ENCODE measurements at regions not wholly inside any gene's neighbourhood (a gene's known extent, or its start where the extent isn't known, plus 50 kb on each side); places are given as distances from the start of the nearest gene placed in this dataset.

DNA sequence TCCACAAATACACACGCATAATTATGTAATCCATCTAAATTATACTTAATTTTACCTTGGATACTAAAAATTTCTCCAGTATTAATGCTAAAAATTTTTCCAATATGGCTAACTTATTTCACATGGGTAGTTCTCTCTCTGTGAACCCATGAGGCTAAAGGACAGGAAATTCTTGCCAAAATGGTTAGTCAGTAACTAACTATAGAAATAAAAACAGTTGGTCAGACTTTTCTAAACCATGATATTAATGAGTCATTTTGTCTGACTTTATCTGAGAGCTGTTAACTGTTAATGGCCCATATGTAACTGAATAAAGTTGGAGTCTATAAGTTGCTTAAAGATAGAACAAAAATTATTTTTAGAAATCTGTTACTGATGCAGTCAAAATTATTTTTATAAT, 549.4 kb downstream of the TLL1 start:
- peak; percentile 74 for DNase-seq (ENCODE audit: low read depth)
- no peak for FAIRE-seq
- H3K4me3 ChIP-seq (ENCODE audit: low read depth, low read length) = no peak overlapping the region
- TF ChIP-seq, protein P1, sequence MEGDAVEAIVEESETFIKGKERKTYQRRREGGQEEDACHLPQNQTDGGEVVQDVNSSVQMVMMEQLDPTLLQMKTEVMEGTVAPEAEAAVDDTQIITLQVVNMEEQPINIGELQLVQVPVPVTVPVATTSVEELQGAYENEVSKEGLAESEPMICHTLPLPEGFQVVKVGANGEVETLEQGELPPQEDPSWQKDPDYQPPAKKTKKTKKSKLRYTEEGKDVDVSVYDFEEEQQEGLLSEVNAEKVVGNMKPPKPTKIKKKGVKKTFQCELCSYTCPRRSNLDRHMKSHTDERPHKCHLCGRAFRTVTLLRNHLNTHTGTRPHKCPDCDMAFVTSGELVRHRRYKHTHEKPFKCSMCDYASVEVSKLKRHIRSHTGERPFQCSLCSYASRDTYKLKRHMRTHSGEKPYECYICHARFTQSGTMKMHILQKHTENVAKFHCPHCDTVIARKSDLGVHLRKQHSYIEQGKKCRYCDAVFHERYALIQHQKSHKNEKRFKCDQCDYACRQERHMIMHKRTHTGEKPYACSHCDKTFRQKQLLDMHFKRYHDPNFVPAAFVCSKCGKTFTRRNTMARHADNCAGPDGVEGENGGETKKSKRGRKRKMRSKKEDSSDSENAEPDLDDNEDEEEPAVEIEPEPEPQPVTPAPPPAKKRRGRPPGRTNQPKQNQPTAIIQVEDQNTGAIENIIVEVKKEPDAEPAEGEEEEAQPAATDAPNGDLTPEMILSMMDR (IDR thresholded peaks at IDR 0.05; ENCODE audit: insufficient read depth, low read length, severe bottlenecking) = no peak
- no peaks in the 10 kb centered on the region for H3K36me3 ChIP-seq (ENCODE audit: control insufficient read depth, insufficient read depth, low read length)
- H3K27me3 ChIP-seq (ENCODE audit: control insufficient read depth, insufficient read depth, low read length) = no peaks in the 10 kb centered on the region

DNA sequence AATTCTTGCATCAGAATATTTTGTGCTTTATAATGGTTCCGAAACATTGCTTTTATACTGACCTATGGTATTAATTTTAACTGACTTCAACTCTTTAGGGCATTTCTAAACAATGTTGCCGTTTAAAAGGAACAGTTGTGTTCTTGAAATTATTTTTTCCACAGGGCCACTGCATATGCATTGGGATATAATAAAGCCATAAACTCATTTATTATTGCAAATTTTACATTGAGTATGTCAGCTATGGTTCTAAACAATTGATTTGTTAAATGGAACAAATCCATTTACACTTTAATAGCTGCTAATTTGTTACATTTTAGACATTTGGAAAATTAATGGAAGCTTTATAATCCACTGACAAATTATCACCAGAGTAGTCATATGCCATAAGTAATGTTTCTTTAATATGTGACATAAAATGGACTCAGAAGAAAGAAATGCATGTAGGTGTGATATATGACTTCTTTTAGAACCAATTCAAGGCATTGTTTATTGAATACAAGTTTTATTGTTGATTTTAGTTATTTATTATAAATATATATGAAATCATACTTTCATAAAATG, 553.3 kb downstream of the TLL1 start:
- Histone ChIP-seq H3K4me3 (ENCODE audit: low read depth, low read length) (no peak overlapping the region), H3K36me3 (ENCODE audit: control insufficient read depth, insufficient read depth, low read length) (no peaks in the 10 kb centered on the region), H3K27me3 (ENCODE audit: control insufficient read depth, insufficient read depth, low read length) (no peaks in the 10 kb centered on the region)
- TF ChIP-seq, protein P1 (IDR thresholded peaks at IDR 0.05; ENCODE audit: insufficient read depth, low read length, severe bottlenecking) = no peak
- DNase-seq (ENCODE audit: low read depth) (no peak), FAIRE-seq (no peak)

DNA sequence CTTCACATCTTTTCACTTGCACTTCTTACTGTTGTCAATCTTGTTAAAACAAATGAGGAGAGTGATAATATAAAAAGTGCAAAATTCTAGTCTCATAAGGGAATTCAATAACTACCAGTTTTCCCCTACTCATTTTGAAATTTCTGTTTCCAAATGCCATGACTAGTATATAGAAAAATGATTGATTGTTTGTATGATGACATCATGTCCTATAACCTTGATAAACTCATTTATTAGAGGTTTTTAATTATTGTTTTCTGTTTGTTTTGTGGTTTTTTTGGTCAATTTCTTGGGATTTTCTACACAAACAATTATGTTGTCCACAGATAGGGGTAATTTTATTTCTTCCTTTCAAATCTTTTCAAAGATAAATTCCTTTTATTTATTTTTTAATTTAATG, 559.1 kb downstream of the TLL1 start:
- H3K27me3 ChIP-seq (ENCODE audit: control insufficient read depth, insufficient read depth, low read length) = no peaks in the 10 kb centered on the region
- no peaks in the 10 kb centered on the region for H3K36me3 ChIP-seq (ENCODE audit: control insufficient read depth, insufficient read depth, low read length)
- TF ChIP-seq, protein P1 (IDR thresholded peaks at IDR 0.05; ENCODE audit: insufficient read depth, low read length, severe bottlenecking) = no peak
- H3K4me3 ChIP-seq (ENCODE audit: low read depth, low read length) = no peak overlapping the region
- DNase-seq (ENCODE audit: low read depth) = no peak
- FAIRE-seq = no peak

DNA sequence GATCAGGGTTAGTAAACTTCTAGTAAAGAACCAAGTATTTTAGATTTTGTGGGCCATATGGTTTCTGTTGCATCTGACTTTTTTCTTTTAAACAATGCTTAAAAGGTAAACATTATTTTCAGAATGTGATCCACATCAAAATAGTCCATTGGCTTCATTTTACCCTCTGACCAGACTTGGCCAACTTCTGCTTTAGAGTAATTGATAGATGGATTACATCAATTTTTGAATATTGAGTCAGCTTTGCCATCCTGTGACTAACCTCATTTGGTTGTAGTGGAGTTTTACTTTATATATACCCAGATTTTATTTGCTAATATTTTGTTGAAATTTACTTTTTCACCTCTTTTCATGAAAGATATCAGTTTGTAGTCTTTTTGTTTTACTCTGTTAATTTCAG, 559.8 kb downstream of the TLL1 start:
- TF ChIP-seq, protein P1 (IDR thresholded peaks at IDR 0.05; ENCODE audit: insufficient read depth, low read length, severe bottlenecking) = no peak
- no peak overlapping the region for H3K4me3 ChIP-seq (ENCODE audit: low read depth, low read length)
- DNase-seq (ENCODE audit: low read depth) (peak; percentile 45), FAIRE-seq (no peak)
- no peaks in the 10 kb centered on the region for H3K27me3 ChIP-seq (ENCODE audit: control insufficient read depth, insufficient read depth, low read length)
- no peaks in the 10 kb centered on the region for H3K36me3 ChIP-seq (ENCODE audit: control insufficient read depth, insufficient read depth, low read length)

- no peaks in the 10 kb centered on the region for H3K36me3 ChIP-seq (ENCODE audit: control insufficient read depth, insufficient read depth, low read length)
- no peaks in the 10 kb centered on the region for H3K27me3 ChIP-seq (ENCODE audit: control insufficient read depth, insufficient read depth, low read length)
- TF ChIP-seq, protein P1 (IDR thresholded peaks at IDR 0.05; ENCODE audit: insufficient read depth, low read length, severe bottlenecking) = no peak
- DNase-seq (ENCODE audit: low read depth) (peak; percentile 94), FAIRE-seq (no peak)
- no peak overlapping the region for H3K4me3 ChIP-seq (ENCODE audit: low read depth, low read length)
These were observed 562.4 kb downstream of the TLL1 start for GRCh38 chr4:166435449-166435848.

GRCh38 chr4:166458756-166459155, 585.7 kb downstream of the TLL1 start:
- H3K27me3 ChIP-seq (ENCODE audit: control insufficient read depth, insufficient read depth, low read length) = no peaks in the 10 kb centered on the region
- peak; percentile 58 for DNase-seq (ENCODE audit: low read depth)
- FAIRE-seq = peak; percentile 13
- H3K36me3 ChIP-seq (ENCODE audit: control insufficient read depth, insufficient read depth, low read length) = no peaks in the 10 kb centered on the region
- TF ChIP-seq, protein P1 (IDR thresholded peaks at IDR 0.05; ENCODE audit: insufficient read depth, low read length, severe bottlenecking) = no peak
- no peak overlapping the region for H3K4me3 ChIP-seq (ENCODE audit: low read depth, low read length)
